ENCODE measurements at regions not wholly inside any gene's neighbourhood (a gene's known extent, or its start where the extent isn't known, plus 50 kb on each side); places are given as distances from the start of the nearest gene placed in this dataset.
"Not testable (repeated sequence)": the region's sequence is repeated elsewhere in the genome, so short reads cannot be mapped to it uniquely, and the experiment has no call there.

DNA sequence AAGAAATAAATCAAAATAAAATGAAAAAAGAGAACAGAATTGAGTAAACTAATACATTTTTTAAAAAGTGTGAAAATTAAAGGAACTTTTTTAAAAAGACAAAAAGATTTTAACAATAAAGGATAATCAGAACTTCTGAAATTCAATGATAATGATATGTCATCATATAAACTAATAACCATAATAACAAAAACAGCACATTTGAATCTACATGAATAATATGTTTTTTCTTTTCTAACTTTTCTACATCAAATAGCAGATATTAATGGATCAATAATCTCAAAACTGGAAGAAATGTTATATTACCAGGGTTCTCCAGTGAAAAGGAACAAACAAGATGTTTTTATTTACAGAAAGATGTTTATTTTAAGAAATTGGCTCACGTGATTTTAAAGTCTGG is 903.3 kb upstream of the MIR17HG start:
- no peak for DNase-seq

DNA sequence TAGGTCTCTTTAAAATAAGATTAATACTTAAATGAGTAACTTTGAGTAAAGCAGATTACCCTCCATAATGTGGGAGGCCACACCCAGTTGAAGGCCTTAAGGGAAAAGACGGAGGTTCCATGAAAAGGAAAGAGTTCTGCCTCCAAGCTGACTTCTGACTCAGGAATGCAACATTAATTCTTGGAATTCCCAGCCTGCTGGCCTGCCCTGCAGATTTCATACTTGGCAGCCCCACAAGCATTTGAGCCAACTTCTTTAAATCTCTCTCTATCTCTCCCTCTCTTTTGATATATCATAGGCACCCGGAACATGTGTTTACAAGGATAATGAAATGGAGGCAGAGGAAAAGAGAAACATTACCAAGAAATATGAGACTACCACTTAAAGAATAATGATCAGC is 902.3 kb upstream of the MIR17HG start:
- no peak for DNase-seq

DNA sequence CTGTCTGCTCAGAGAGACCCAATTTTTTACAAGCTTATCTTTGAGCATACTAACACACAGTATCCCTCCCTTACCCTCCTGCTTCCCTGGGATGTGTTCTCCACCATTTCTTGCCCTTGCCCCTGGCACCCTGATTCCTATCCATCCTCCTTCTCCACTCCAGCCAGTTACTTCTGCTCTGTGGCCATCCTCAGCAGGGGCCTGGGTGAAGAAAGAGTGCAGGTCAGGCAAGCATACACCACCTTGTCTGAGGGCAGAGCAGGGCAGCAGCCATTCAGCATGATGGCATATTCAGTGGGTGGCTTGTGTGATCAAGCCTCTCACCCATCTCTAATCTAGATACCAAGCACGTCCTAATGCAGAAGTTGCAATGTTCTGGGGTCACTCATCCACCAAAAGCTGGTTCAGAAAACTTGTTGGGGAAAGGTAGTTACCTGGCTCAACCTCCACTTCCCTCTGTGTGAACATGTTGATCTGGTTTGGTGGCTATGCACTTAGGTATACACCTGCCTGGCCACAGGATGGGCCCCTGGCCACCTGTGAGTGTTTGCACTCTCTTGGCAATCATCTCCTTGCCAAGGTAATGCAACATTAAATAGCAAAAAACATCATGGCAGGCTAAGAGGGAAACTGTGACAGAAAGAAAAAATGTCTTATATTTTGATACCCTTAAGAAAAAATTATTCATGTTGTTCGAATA is 900.3 kb upstream of the MIR17HG start:
- no peak for DNase-seq

DNA sequence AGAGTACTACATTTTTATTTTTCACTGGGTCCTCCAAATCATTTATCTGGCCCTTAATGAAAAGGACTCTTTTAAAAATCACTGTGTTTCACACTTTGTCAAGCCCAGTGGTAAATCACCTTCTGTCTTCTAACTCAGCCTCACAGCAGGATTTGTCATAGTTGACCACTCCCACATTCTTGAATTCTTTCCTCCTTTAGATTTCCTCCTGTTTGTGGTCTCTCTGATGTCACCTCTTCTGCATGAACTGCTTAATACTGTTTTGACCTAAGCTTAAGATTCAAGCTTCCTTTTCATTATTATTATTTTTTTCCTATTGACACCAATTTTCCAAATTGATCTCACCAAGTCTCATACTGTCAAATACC is 899.8 kb upstream of the MIR17HG start:
- no peak for DNase-seq

DNA sequence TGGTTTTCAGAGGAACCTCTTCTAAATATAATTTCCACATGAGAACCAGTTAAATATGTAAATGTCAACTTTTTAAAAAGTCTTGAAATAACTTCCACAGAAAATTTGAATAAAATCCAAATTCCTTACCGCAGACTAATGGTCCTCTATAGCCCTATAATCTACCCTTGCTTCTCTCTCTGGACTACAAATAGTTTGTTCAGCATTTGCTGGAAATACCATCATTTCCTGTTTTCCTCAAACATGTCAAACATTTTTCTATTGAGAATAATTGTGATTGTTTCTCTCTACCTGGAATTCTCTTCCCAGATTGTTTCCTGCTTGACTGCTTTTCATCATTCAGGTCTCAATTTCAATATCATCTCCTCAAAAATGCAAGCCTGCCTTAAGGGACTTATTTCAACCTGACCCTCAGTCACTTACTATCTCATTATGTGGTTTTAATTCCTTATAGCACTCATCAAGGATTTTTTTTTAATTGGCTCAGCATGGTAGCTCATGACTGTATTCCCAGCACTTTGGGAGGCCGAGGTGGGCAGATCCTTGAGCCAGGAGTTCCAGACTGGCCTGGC is 898.9 kb upstream of the MIR17HG start:
- DNase-seq: no peak

DNA sequence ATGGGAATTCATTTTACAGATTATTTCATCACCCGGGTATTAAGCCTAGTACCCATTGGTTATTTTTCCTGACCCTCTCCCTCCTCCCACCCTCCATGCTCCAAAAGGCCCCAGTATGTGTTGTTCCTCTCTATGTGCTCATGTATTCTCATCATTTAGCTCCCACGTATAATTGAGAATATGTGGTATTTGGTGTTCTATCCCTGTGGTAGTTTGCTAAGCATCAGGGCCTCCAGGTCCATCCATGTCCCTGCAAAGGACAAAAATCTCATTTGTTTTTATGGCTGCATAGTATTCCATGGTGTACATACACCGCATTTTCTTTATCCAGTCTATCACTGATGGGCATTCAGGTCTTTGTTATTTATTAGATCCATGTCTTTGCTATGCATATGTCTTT is 894.1 kb upstream of the MIR17HG start:
- DNase-seq: no peak

DNA sequence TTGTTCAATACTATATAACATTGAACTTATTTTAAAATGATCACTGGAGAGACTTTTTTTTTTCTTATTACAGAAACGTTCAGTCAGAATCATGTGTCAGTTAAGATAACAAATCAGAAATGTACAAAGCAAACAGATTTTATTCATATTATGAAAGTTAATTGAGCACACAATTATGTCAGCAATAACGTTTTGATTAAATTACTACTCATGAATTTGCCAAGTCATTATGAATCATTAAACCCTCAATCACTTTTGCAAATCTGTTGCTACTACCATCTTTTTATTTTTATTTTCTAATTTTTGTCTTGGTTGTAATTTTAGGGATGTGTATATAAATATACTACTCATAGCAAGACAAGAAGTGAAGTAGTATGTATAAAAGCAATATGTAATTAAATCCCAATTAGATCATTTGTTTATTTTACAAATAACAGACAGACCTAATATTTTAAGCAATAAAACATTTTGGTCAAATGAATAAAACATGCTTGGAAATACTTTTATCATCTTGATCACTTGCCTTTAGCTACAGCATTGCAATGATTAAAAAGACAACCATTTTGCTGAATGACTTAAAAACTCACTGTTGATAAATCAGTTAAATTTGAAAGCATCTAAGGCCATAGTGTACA is 893.4 kb upstream of the MIR17HG start:
- DNase-seq: no peak

DNA sequence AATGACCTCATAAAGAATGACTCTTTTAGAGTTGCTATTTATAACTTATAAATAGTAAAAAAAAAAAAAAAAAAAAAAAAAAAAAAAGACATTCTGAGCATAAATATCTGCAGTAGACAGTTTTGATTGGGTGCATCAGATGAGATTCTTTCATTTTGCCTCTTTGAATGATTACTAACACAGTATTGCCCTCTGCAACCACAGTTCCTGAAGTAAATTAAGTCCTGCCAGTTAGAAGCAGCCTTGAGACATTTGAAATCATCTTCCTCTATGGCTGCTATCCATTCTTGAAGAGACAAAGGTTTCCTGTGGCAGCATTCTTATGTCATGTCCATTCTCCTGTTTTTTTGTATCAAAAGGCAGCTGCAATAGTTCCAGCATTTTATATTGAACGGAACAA is 892.4 kb upstream of the MIR17HG start:
- no peak for DNase-seq

DNA sequence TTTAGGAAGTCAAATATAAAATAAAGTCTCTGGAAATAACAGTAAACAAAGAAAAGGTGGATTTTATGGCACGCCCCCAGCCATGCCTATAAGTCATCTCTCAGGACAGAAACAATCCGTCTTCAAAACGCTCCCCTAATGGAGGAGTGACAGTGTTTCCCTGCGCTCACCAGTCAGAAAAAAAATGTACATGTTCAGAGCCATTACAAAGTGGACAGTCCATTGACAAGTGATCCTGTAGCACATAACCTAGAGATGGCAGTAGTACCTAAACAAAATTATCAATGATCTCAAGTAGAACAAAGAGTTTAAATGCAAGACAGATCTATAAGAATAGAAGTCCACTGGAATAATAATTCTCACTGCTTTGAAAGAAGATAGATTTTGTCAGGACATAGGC is 891.7 kb upstream of the MIR17HG start:
- DNase-seq: no peak

DNA sequence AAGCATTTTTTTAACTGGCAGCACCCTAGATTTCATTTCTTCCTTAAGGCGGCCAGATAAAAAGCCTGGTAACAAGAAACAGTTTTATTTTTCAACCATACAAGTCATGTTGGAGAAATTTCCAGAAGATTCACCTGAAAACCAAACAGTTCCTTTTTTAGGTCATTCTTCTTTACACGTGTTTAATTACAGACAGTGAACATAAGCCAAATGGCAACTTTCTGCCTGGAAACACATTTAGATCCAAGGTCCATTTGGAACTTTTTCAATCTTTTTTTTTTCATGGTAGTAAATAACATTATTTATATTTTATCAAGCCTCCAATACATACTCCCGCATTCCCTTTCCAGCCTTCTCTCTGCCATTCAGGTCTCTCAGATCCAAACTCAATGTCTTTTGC is 886.1 kb upstream of the MIR17HG start:
- DNase-seq: no peak

DNA sequence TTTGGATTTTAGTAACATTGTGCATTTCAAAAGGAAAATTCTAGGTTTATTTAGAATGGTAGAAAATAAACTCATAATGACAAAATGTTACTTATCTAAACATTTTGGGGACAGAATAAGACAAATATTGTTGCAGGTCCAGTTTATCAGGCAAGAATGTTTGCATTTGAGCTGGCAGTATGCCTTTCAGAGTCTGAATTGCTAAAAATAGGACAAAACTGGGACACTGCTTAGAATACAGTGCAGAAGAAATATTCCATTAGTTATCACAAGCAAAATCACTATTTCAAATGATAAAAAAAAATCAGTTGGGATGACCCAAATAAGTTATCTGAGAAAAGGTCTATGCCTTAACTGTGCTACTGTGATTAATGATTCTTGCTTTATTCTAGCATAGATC is 870.3 kb upstream of the MIR17HG start:
- no peak for DNase-seq

DNA sequence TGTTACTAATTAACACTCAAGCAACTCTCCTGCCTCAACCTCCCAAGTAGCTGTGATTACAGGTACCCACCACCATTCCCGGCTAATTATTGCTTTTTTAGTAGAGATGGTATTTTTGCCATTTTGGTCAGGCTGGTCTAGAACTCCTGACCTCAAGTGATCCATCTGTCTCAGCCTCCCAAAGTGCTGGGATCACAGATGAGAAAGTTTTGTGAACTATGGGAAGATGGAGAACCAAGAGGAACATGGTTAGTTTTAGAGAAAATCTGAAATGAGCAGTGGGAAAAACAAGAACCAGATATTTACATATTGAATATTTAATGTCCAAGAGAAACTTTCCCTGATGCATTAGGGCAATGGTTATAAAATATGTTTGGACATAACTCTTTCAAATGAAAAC is 863.6 kb upstream of the MIR17HG start:
- DNase-seq: no peak

DNA sequence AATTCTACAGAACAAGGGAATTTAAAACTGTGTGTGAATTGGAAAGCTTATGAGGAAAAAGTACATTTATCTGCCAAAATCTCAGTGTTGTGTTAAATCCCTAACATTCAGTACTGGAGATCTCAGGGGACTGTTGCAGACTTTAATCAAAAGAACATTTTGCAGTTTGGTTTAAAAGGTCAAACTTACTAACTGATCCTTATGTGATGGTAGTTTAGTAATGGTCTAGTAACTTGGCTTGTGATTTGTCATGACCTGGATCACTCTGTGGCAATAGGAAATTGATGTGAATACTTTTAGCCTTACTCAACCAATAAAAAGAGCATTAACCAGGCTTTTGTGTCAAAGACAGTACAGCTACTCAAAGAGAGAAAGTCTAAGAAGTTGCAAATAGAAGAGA is 862.1 kb upstream of the MIR17HG start:
- no peak for DNase-seq

DNA sequence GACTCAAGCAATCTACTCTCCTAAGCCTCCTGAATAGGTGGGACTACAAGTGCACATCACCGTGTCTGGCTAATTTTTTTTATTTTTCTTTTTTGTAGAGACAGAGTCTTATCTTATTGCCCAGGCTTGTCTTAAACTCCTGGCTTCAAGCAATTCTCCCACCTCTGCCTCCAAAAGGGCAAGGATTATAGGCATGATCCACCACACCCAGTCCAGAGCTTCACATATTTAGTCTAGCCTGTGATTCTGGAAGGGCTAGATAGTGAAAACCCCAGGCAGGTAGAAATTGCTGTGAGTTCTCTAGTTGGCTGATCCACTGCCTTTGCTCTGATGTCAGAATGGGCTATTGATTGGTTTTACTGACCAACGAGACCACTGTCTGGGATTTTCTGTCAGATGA is 854.6 kb upstream of the MIR17HG start:
- DNase-seq: no peak

DNA sequence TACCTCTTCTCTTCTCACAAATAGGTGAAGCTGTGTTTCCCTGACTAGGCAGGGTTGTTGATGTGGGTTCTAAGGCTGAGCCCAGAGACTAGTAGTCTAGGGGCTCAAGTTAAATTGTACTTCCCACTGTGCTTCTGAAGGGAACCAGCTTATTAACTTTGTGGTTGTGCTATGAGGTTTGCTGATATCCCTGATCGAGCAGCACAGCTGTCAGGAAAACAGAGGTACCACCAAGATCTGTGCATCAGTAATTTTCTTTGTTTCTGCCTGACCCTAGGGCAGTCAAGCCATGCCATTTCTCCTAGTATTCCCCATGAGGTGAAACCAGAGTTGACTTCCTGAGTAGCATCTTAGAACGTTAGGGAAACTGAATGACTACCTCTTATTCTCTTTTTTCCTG is 853.8 kb upstream of the MIR17HG start:
- DNase-seq: no peak

DNA sequence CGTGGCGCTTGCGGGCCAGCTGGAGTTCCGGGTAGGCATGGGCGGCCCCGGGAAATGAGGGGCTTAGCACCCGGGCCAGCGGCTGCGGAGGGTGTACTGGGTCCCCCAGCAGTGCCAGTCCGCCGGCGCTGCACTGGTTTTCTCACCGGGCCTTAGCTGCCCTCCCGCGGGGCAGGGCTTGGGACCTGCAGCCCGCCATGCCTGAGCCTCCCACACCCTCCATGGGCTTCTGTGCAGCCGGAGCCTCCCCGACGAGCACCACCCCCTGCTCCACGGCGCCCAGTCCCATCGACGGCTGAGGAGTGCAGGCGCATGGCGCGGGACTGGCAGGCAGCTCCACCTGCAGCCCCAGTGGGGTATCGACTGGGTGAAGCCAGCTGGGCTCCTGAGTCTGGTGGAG is 852.6 kb upstream of the MIR17HG start:
- not testable (repeated sequence) for DNase-seq

DNA sequence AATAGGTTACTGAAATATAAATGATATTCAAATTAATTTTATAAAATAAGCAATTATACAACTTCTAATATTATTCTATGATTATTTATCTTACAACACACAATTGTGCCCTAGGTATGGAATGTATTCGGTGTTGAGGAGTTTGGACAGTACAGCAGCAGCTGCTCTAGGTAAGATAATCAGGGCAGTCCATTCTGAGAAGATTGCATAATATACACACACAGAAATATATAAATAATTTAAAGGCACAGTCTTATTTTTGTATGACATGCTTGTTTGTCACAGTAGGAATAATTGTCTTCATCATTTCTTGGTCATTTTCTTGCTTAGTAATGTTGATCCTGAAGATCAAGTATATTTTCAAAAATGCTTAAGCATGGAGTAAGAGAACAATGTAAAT is 849.4 kb upstream of the MIR17HG start:
- no peak for DNase-seq

DNA sequence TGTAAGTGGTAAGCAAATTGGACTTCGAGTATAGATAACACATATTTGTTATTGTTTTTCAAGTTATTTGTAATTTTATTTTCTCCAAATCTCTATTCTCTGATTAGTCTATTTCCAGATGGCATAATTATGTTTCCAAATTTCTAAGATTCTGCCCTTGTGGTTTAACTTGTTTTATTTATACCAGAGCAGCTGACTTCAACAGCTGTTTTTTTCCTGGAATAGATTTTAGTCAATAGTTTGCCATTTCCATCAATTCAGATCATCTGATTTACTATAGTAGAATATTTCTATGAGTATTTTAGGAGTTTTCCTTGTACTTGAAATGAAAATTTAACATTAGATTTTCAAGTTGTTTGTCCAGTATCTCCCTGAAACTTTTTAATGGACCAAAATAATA is 848.7 kb upstream of the MIR17HG start:
- no peak for DNase-seq

DNA sequence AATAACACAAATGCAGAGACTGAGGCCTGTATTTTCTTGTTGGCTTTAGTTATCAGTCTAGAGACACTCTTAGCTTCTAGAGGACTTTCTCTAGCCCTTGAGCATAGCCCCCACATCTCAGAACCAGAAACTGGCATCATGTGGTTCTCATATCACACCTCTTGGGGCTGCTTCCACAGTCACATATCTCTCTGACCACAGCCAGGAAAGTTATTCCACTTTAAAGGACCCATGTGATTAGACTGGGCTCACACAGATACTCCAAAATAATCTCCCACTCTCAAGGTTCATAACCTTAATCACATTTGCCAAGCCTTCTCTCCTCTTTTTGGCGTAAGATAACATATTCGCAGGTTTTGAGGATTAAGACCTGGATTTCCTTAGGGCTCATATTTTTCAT is 846.9 kb upstream of the MIR17HG start:
- no peak for DNase-seq

DNA sequence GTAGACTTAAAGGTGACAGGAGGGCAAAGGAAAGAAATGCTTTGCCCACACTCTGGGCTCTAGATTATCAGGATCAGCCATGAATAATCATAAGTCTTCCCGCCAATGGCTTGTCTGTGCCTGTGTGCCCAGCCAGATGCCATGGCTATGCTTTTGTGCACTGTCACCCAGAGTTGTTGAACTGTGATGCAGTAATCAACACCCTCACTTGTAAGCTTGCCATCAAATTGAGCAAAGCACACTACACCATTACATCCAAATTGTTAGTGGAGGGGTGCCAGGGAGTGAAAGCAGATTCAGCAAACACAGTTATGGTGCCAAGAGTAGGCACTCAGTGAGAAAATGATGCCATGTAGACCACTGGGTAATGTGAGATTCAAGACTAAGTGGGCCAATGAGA is 845.3 kb upstream of the MIR17HG start:
- no peak for DNase-seq

DNA sequence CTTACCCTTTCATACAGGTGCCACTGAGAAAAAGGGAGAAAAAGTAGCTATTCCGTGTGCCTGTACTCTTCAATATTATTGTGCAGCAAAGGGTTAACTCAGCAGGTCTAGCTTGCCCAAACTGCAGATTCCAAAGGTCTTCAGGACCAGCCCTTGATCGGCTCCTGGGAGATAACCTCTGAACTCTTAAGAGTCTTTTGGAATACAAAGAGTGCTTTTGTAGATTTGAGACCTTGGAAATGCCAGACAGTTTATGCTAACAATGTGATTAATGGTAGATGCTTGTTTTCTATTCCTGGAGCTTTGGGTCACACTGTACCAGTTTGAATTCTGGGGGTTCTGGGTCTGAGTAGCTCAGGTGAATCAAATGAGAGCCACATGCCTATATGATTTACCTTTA is 844.7 kb upstream of the MIR17HG start:
- no peak for DNase-seq

DNA sequence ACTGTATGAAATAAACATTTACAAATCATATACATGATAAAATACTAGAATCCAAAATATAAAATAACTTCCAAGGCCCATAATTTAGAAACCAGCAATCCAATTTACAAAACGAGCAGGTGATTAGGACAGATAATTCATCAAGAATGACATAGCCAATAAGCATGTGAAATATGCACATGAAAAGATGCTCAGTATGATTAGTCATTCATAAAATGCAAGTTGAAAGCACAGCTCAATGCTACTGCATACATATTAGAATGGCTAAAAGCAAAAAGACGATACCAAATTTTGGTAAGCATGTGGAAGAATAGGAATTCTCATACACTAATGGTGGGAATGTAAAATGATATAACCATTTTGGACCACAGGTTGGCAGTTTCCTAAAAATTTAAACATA is 837.2 kb upstream of the MIR17HG start:
- DNase-seq: no peak

DNA sequence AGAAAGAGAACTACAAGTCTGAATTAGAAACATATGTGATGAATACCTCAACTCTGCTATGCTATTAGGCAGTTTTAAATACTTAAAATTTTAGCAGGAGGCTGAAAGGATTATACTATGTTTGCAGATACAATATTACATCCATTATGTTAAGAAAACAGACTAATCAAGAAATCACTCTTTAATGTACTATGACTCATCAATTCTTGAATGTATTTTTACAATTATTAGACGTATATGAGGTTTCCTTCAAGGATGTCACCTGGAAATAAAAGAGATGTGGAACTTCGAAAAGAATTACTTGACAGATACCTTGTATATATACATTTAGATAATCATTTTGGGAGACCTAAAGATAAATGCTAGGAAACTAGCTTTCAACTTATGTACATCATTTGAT is 835.6 kb upstream of the MIR17HG start:
- no peak for DNase-seq

DNA sequence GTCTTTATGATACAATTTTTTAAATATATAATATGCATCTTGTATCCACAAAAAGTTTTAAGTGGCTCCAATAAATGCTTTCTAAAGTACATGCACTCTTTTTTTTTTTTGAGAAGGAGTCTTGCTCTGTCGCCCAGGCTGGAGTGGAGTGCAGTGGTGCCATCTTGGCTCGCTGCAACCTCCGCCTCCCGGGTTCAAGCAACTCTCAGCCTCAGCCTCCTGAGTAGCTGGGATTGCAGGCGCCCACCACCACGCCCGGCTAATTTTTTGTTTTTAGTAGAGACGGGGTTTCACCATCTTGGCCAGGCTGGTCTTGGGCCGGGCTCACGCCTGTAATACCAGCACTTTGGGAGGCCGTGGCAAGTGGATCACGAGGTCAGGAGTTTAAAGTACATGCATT is 832.8 kb upstream of the MIR17HG start:
- DNase-seq: not testable (repeated sequence)

DNA sequence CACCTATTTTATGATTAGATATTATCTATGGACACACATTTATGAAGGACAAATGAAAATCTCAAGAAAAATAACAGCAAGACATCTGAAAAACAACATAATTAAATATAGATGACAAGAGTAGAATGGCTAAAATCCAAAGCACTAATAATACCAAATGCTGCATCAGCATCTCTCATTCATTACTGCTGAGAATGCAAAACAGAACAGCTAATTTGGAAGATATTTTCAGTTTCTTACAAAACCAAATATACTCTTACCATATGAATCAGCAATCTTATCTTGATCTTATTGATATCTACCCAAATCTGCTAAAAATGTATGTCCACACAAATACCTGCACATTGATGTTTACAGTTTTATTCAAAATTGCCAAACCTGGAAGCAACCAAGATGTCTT is 829.1 kb upstream of the MIR17HG start:
- no peak for DNase-seq
